Breast epithelium (tissue), 4 donors: ENCODE measurements at regions not wholly inside any gene's neighbourhood (a gene's known extent, or its start where the extent isn't known, plus 50 kb on each side); places are given as distances from the start of the nearest gene placed in this dataset.

Experiments used
- DNase-seq, 2 donors: peaks; one replicate each; pipeline ENCODE4 v3.0.0-alpha.2; 2019; ENCODE audit warnings: low spot score in 2 of 2
- H3K27ac ChIP-seq, 2 donors: fragments of 200-600 bp; sonication (generic) in 1 of 2; one replicate each; pipeline ENCODE4 v1.5.1; 2016 to 2019; ENCODE audit warnings: mild to moderate bottlenecking in 1 of 2
- H3K27me3 ChIP-seq, 2 donors: fragments of 200-600 bp; sonication (generic) in 1 of 2; one replicate each; pipeline versions ENCODE4 v1.5.1 to v1.6.0; 2017 to 2019; ENCODE audit warnings: control low read depth in 1 of 2, mild to moderate bottlenecking in 1 of 2
- H3K36me3 ChIP-seq: fragments of 200-600 bp; one replicate; pipeline ENCODE4 v1.5.1; 2019
- H3K4me1 ChIP-seq, 2 donors: fragments of 200-600 bp; sonication (generic); one replicate each; pipeline ENCODE4 v1.5.1; 2016 to 2019; ENCODE audit warnings: control low read depth in 1 of 2
- H3K4me3 ChIP-seq, 3 donors: fragments of 200-600 bp; sonication (generic); 1 replicate in 2 of 3; 2 replicates in 1 of 3; pipeline ENCODE4 v1.5.1; 2016 to 2019; ENCODE audit warnings: mild to moderate bottlenecking in 3 of 3, moderate library complexity in 2 of 3
- H3K9me3 ChIP-seq, 2 donors: fragments of 200-600 bp; sonication (generic) in 1 of 2; one replicate each; pipeline ENCODE4 v1.5.1; 2016 to 2019; ENCODE audit warnings: control low read depth in 1 of 2
- CTCF ChIP-seq, 3 donors: fragments of 450-650 bp; IDR thresholded peaks; one replicate each; pipeline ENCODE4 v1.5.1; 2016 to 2017; ENCODE audit warnings: antibody characterized with exemption in 3 of 3, mild to moderate bottlenecking in 3 of 3, moderate library complexity in 3 of 3
- POLR2A ChIP-seq: fragments of 450-650 bp; IDR thresholded peaks from one replicate; pipeline ENCODE4 v1.6.1; 2016; ENCODE audit warnings: antibody characterized with exemption, mild to moderate bottlenecking, moderate library complexity
- POLR2AphosphoS5 ChIP-seq, 3 donors: sonication (generic); formaldehyde crosslinking; IDR thresholded peaks; one replicate each; pipeline ENCODE4 v1.6.1; 2017; ENCODE audit warnings: antibody characterized with exemption in 3 of 3
- intact Hi-C: fragments of 100-400 bp; cut with DNase I; formaldehyde crosslinking; loops from one replicate; pipeline ENCODE4 v1.15.1; 2023; ENCODE audit warnings: low total_unique reads

- intact Hi-C loops, result no loop called here
- H3K27ac ChIP-seq, result no peak overlapping the region
- DNase-seq, result no peak
These were observed 65.9 kb upstream of the RARB start for GRCh38 chr3:25362118-25362517.

GRCh38 chr3:25365636-25366035 lies 62.4 kb upstream of the RARB start:
- DNase-seq, result no peak
- Histone ChIP-seq H3K27ac (no peak overlapping the region), H3K4me3 (no peak overlapping the region), H3K9me3 (no peaks in the 10 kb centered on the region), H3K36me3 (no peaks in the 10 kb centered on the region), H3K27me3 (no peaks in the 10 kb centered on the region), H3K4me1 (no peaks in the 10 kb centered on the region)
- TF ChIP-seq POLR2AphosphoS5 (IDR thresholded peaks at IDR 0.05), result no peak
- TF ChIP-seq POLR2A, result no peak
- no peak for TF ChIP-seq CTCF (IDR thresholded peaks at IDR 0.05)
- intact Hi-C loops, result no loop called here

More at GRCh38 chr3:25362118-25362517, 65.9 kb upstream of the RARB start:
- H3K9me3 ChIP-seq, result no peaks in the 10 kb centered on the region
- no peaks in the 10 kb centered on the region for H3K27me3 ChIP-seq
- no peak overlapping the region for H3K4me3 ChIP-seq
- H3K36me3 ChIP-seq, result no peaks in the 10 kb centered on the region
- TF ChIP-seq POLR2AphosphoS5 (IDR thresholded peaks at IDR 0.05) (no peak), CTCF (IDR thresholded peaks at IDR 0.05) (no peak), POLR2A (no peak)
- no peaks in the 10 kb centered on the region for H3K4me1 ChIP-seq

GRCh38 chr3:25367025-25367424 lies 61.0 kb upstream of the RARB start:
- no peak for TF ChIP-seq POLR2AphosphoS5 (IDR thresholded peaks at IDR 0.05)
- intact Hi-C loops, result no loop called here
- Histone ChIP-seq H3K4me1 (no peaks in the 10 kb centered on the region), H3K27me3 (no peaks in the 10 kb centered on the region), H3K36me3 (no peaks in the 10 kb centered on the region), H3K4me3 (no peak overlapping the region), H3K9me3 (no peaks in the 10 kb centered on the region), H3K27ac (no peak overlapping the region)
- DNase-seq, result no peak

- H3K4me1 ChIP-seq, result no peaks in the 10 kb centered on the region
- TF ChIP-seq POLR2A (no peak), POLR2AphosphoS5 (IDR thresholded peaks at IDR 0.05) (no peak), CTCF (IDR thresholded peaks at IDR 0.05) (no peak)
- H3K27me3 ChIP-seq, result no peaks in the 10 kb centered on the region
- peak overlapping the region in 1 of 2 donors; percentile 30 for H3K27ac ChIP-seq
- no peaks in the 10 kb centered on the region for H3K9me3 ChIP-seq
- intact Hi-C loops, result no loop called here
- peak in 1 of 2 donors; percentile 35 for DNase-seq
- no peak overlapping the region for H3K4me3 ChIP-seq
- no peaks in the 10 kb centered on the region for H3K36me3 ChIP-seq
These were observed 55.9 kb upstream of the RARB start for GRCh38 chr3:25372167-25372566.

- H3K4me3 ChIP-seq, result no peak overlapping the region
- H3K9me3 ChIP-seq, result no peaks in the 10 kb centered on the region
- H3K27ac ChIP-seq, result no peak overlapping the region
- H3K36me3 ChIP-seq, result no peaks in the 10 kb centered on the region
- no peaks in the 10 kb centered on the region for H3K27me3 ChIP-seq
- no peaks in the 10 kb centered on the region for H3K4me1 ChIP-seq
- DNase-seq, result no peak
- intact Hi-C loops, result no loop called here
- TF ChIP-seq POLR2A, result no peak
- TF ChIP-seq POLR2AphosphoS5 (IDR thresholded peaks at IDR 0.05), result no peak
- TF ChIP-seq CTCF (IDR thresholded peaks at IDR 0.05), result no peak
These were observed 51.7 kb upstream of the RARB start for GRCh38 chr3:25376340-25376739.

GRCh38 chr3:25377042-25377441 lies 51.0 kb upstream of the RARB start:
- Histone ChIP-seq H3K4me1 (no peaks in the 10 kb centered on the region), H3K36me3 (no peaks in the 10 kb centered on the region), H3K9me3 (no peaks in the 10 kb centered on the region), H3K27ac (no peak overlapping the region), H3K27me3 (no peaks in the 10 kb centered on the region), H3K4me3 (no peak overlapping the region)
- intact Hi-C loops, result no loop called here
- TF ChIP-seq POLR2AphosphoS5 (IDR thresholded peaks at IDR 0.05) (no peak), CTCF (IDR thresholded peaks at IDR 0.05) (no peak), POLR2A (no peak)
- no peak for DNase-seq
